H1 (cell line): ENCODE measurements at regions not wholly inside any gene's neighbourhood (a gene's known extent, or its start where the extent isn't known, plus 50 kb on each side); places are given as distances from the start of the nearest gene placed in this dataset.

ENCODE experiments used
- CTCF ChIA-PET: fragments of 300-600 bp; sonication (Branson Sonifier 250); formaldehyde crosslinking; loops from one replicate; lab custom pipeline; 2021; ENCODE audit not compliant: partially characterized antibody; lab: Charles Lee
- POLR2A ChIA-PET: fragments of 300-600 bp; sonication (Branson Sonifier 250); formaldehyde crosslinking; loops from one replicate; lab custom pipeline; 2021; ENCODE audit warnings: inconsistent platforms; ENCODE audit not compliant: partially characterized antibody; lab: Charles Lee
- DNase-seq, 2 experiments: peaks; one replicate each; pipeline versions ENCODE4 v3.0.0 to v3.0.0-alpha.2; 2010 to 2022; ENCODE audit warnings: low spot score in 2 of 2, low read depth in 1 of 2, mixed read lengths in 1 of 2
- FAIRE-seq: peaks from 2 replicates; lab custom pipeline; 2011; peaks lifted over from hg19 to GRCh38; lab: Jason Lieb, UNC
- H2AFZ ChIP-seq: 2 replicates; pipeline ENCODE4 v1.8.1; 2012; ENCODE audit warnings: low read length, inconsistent platforms
- H2AK5ac ChIP-seq: 2 replicates; pipeline ENCODE4 v1.6.1; 2013; ENCODE audit warnings: low read depth, low read length
- H2BK120ac ChIP-seq: replicated peaks from 2 replicates; pipeline ENCODE3; 2013; ENCODE audit warnings: low read depth, low read length, inconsistent platforms
- H2BK12ac ChIP-seq: 2 replicates; pipeline ENCODE4 v1.6.1; 2013; ENCODE audit warnings: low read depth, low read length
- H2BK15ac ChIP-seq: 2 replicates; pipeline ENCODE4 v1.6.1; 2013; ENCODE audit warnings: low read length
- H2BK20ac ChIP-seq: 2 replicates; pipeline ENCODE4 v1.6.1; 2013; ENCODE audit warnings: low read length
- H2BK5ac ChIP-seq: 2 replicates; pipeline ENCODE4 v1.6.1; 2013; ENCODE audit warnings: low read depth, low read length
- H3K14ac ChIP-seq: 2 replicates; pipeline ENCODE4 v1.6.1; 2013; ENCODE audit warnings: inconsistent platforms; ENCODE audit not compliant: insufficient read length
- H3K18ac ChIP-seq: 2 replicates; pipeline ENCODE4 v1.6.1; 2013; ENCODE audit warnings: low read length; ENCODE audit errors: extremely low read depth
- H3K23ac ChIP-seq: 2 replicates; pipeline ENCODE4 v1.6.1; 2013; ENCODE audit warnings: inconsistent platforms; ENCODE audit not compliant: insufficient read length
- H3K23me2 ChIP-seq: 2 replicates; pipeline ENCODE4 v1.6.1; 2013; ENCODE audit warnings: low read depth, low read length
- H3K27ac ChIP-seq: 2 replicates; pipeline ENCODE4 v1.6.1; 2011; ENCODE audit warnings: low read depth, low read length, inconsistent platforms
- H3K27me3 ChIP-seq, 4 experiments: replicated peaks in 1 of 4; 1 replicate in 1 of 4; 2 replicates in 3 of 4; pipeline versions ENCODE4 v1.6.1 to v1.8.1; 2011 to 2013; ENCODE audit warnings: low read length in 3 of 4, mild to moderate bottlenecking in 3 of 4, inconsistent platforms in 2 of 4, mixed read lengths in 2 of 4, moderate library complexity in 1 of 4; ENCODE audit not compliant: control insufficient read depth in 3 of 4, insufficient read depth in 3 of 4; ENCODE audit errors: extremely low read depth in 1 of 4
- H3K36me3 ChIP-seq, 4 experiments: 2 replicates each; pipeline versions ENCODE4 v1.6.1 to v1.8.1; 2011 to 2013; ENCODE audit warnings: mild to moderate bottlenecking in 4 of 4, low read length in 3 of 4, moderate library complexity in 2 of 4, control low read depth in 1 of 4, inconsistent platforms in 1 of 4; ENCODE audit not compliant: insufficient read depth in 4 of 4, control insufficient read depth in 2 of 4
- H3K4ac ChIP-seq: replicated peaks from 2 replicates; pipeline ENCODE3; 2013; ENCODE audit warnings: low read length, low read depth, mixed read lengths, inconsistent platforms; ENCODE audit not compliant: insufficient read length
- H3K4me1 ChIP-seq, 4 experiments: replicated peaks in 1 of 4; 1 replicate in 1 of 4; 2 replicates in 3 of 4; pipeline versions ENCODE4 v1.6.1 to v1.8.1; 2011 to 2013; ENCODE audit warnings: low read length in 3 of 4, inconsistent platforms in 2 of 4, mixed read lengths in 1 of 4; ENCODE audit not compliant: insufficient read depth in 4 of 4, control insufficient read depth in 3 of 4
- H3K4me2 ChIP-seq, 2 experiments: 2 replicates each; pipeline versions ENCODE4 v1.6.1 to v1.8.1; 2011 to 2013; ENCODE audit warnings: low read depth in 2 of 2, low read length in 2 of 2, control low read depth in 1 of 2, inconsistent platforms in 1 of 2, mild to moderate bottlenecking in 1 of 2; ENCODE audit not compliant: insufficient read depth in 1 of 2
- H3K4me3 ChIP-seq, 4 experiments: fragments of 200-600, 300-600 bp in 1 of 4; sonication (generic), shearing (Covaris generic), sonication (Bioruptor Twin) in 1 of 4; 2 replicates each; pipeline versions ENCODE4 v1.5.1 to v1.8.1; 2011 to 2016; ENCODE audit warnings: low read length in 4 of 4, low read depth in 3 of 4, control low read depth in 2 of 4, inconsistent platforms in 2 of 4, mild to moderate bottlenecking in 2 of 4, mixed read lengths in 1 of 4, moderate library complexity in 1 of 4; ENCODE audit not compliant: insufficient read depth in 2 of 4; ENCODE audit errors: extremely low read depth in 1 of 4
- H3K56ac ChIP-seq: replicated peaks from 2 replicates; pipeline ENCODE3; 2013; ENCODE audit warnings: low read depth, mild to moderate bottlenecking, mixed read lengths, low read length, inconsistent platforms; ENCODE audit not compliant: insufficient read length
- H3K79me1 ChIP-seq: 2 replicates; pipeline ENCODE4 v1.6.1; 2013; ENCODE audit warnings: low read depth, low read length, control low read depth
- H3K79me2 ChIP-seq, 2 experiments: 2 replicates each; pipeline versions ENCODE4 v1.6.1 to v1.8.1; 2012 to 2013; ENCODE audit warnings: low read length in 2 of 2, mild to moderate bottlenecking in 2 of 2, inconsistent platforms in 1 of 2; ENCODE audit not compliant: insufficient read depth in 2 of 2, control insufficient read depth in 1 of 2
- H3K9ac ChIP-seq, 4 experiments: replicated peaks in 1 of 4; 1 replicate in 1 of 4; 2 replicates in 3 of 4; pipeline versions ENCODE4 v1.6.1 to v1.8.1; 2011 to 2013; ENCODE audit warnings: low read depth in 3 of 4, low read length in 3 of 4, control low read depth in 2 of 4, mild to moderate bottlenecking in 2 of 4, moderate library complexity in 2 of 4, inconsistent platforms in 1 of 4; ENCODE audit errors: extremely low read depth in 1 of 4
- H3K9me3 ChIP-seq, 2 experiments: 2 replicates each; pipeline versions ENCODE4 v1.6.1 to v1.8.1; 2012 to 2013; ENCODE audit warnings: mild to moderate bottlenecking in 2 of 2, moderate library complexity in 2 of 2, control low read depth in 1 of 2, inconsistent platforms in 1 of 2, low read depth in 1 of 2, low read length in 1 of 2, mixed read lengths in 1 of 2; ENCODE audit not compliant: insufficient read depth in 2 of 2
- H4K20me1 ChIP-seq, 2 experiments: replicated peaks in 1 of 2; 2 replicates each; pipeline versions ENCODE3 to v1.8.1; 2011 to 2013; ENCODE audit warnings: inconsistent platforms in 2 of 2, low read length in 2 of 2, mild to moderate bottlenecking in 1 of 2; ENCODE audit not compliant: insufficient read depth in 2 of 2, control insufficient read depth in 1 of 2
- H4K5ac ChIP-seq: 2 replicates; pipeline ENCODE4 v1.6.1; 2013; ENCODE audit warnings: low read length, low read depth, mixed read lengths, inconsistent platforms; ENCODE audit not compliant: insufficient read length
- H4K8ac ChIP-seq: 2 replicates; pipeline ENCODE4 v1.8.0; 2013; ENCODE audit warnings: mild to moderate bottlenecking, moderate library complexity, low read length, inconsistent platforms; ENCODE audit not compliant: insufficient read depth; ENCODE audit errors: extremely low read depth
- H4K91ac ChIP-seq: replicated peaks from 2 replicates; pipeline ENCODE3; 2013; ENCODE audit warnings: low read length, mixed read lengths, inconsistent platforms; ENCODE audit not compliant: insufficient read length
- EP300 ChIP-seq, 2 experiments: IDR thresholded peaks; 1 replicate in 1 of 2; 2 replicates in 1 of 2; pipeline ENCODE4 v1.6.1; 2011 to 2012; ENCODE audit warnings: low read depth in 2 of 2, low read length in 2 of 2, mild to moderate bottlenecking in 2 of 2, borderline replicate concordance in 1 of 2, inconsistent platforms in 1 of 2, moderate library complexity in 1 of 2
- HDAC2 ChIP-seq, 2 experiments: fragments of 300-600 bp in 1 of 2; sonication (generic) in 1 of 2; IDR thresholded peaks; 2 replicates each; pipeline ENCODE4 v1.6.1; 2011 to 2012; ENCODE audit warnings: low read depth in 2 of 2, low read length in 2 of 2, mild to moderate bottlenecking in 2 of 2, moderate library complexity in 2 of 2, borderline replicate concordance in 1 of 2, inconsistent platforms in 1 of 2
- MAX ChIP-seq: IDR thresholded peaks from 2 replicates; pipeline ENCODE4 v1.6.1; 2012; ENCODE audit warnings: inconsistent platforms
- NANOG ChIP-seq: IDR thresholded peaks from 2 replicates; pipeline ENCODE4 v1.6.1; 2011; ENCODE audit warnings: low read length, low read depth, mild to moderate bottlenecking, inconsistent platforms; ENCODE audit not compliant: insufficient read depth, poor library complexity, severe bottlenecking
- POU5F1 ChIP-seq: IDR thresholded peaks from 2 replicates; pipeline ENCODE4 v1.6.1; 2011; ENCODE audit warnings: low read depth, mild to moderate bottlenecking, low read length, moderate library complexity
- TAF7 ChIP-seq: optimal IDR thresholded peaks from 2 replicates; pipeline ENCODE3; 2011; ENCODE audit warnings: low read depth, mild to moderate bottlenecking, inconsistent platforms, low read length, moderate library complexity, borderline replicate concordance
- WGBS, 2 experiments: shearing (Covaris generic) in 1 of 2; methylation state at CpG; one replicate each; pipeline versions ENCODE4 v1.1.6 to v1.1.7; 2013 to 2015; ENCODE audit warnings: low lambda C conversion rate in 2 of 2, mixed read lengths in 2 of 2, inconsistent platforms in 1 of 2, low coverage in 1 of 2, missing lambda C conversion rate in 1 of 2; ENCODE audit not compliant: insufficient replicate concordance in 2 of 2, insufficient coverage in 1 of 2, insufficient read length in 1 of 2; ENCODE audit errors: extremely low coverage in 1 of 2, missing lambda C conversion rate in 1 of 2; 5-methylcytosine and 5-hydroxymethylcytosine counted together

- Histone ChIP-seq H2BK20ac (no peak overlapping the region), H3K9ac (no peak overlapping the region), H3K18ac (no peak overlapping the region), H2BK12ac (no peak overlapping the region), H3K56ac (no peak overlapping the region), H3K4me3 (no peak overlapping the region), H3K9me3 (no peaks in the 10 kb centered on the region), H4K20me1 (no peaks in the 10 kb centered on the region), H3K4me2 (no peak overlapping the region), H3K23ac (no peak overlapping the region), H3K27me3 (no peaks in the 10 kb centered on the region), H3K4me1 (peaks cover 0 to 24% (median 15%) of the 10 kb centered on the region in 4 experiments; a peak in 5 of 7 replicates), H2AFZ (no peak overlapping the region), H2BK120ac (no peak overlapping the region), H2AK5ac (no peak overlapping the region), H3K36me3 (no peaks in the 10 kb centered on the region), H3K79me2 (no peaks in the 10 kb centered on the region), H3K27ac (no peak overlapping the region), H2BK15ac (no peak overlapping the region), H4K5ac (no peak overlapping the region), H3K4ac (no peak overlapping the region), H4K91ac (no peak overlapping the region), H3K79me1 (no peaks in the 10 kb centered on the region), H4K8ac (no peak overlapping the region), H2BK5ac (no peak overlapping the region), H3K23me2 (no peaks in the 10 kb centered on the region)
- FAIRE-seq: peak; percentile 13
- no peak for DNase-seq
- ChIA-PET CTCF (interaction anchor here (0.7 to 2.8 kb wide), 7 partner anchors 9 to 281 kb away, joined by 3 to 14 read pairs (median 4); partner anchors contain the start of gene TMEM260), POLR2A (no interaction called here)
- 57% methylated on average over 4 of the region's 4 CpGs; no CpG with 5 or more reads in 1 of the 2 experiments for WGBS, 2 experiments
- no peak for TF ChIP-seq POU5F1
- no peak for TF ChIP-seq TAF7
- no peak for TF ChIP-seq EP300 (IDR thresholded peaks at IDR 0.05; ENCODE audit: borderline replicate concordance in 1 of 2, low read depth in 2 of 2, low read length in 2 of 2)
- no peak for TF ChIP-seq HDAC2 (IDR thresholded peaks at IDR 0.05; ENCODE audit: borderline replicate concordance in 1 of 2, low read depth in 2 of 2, low read length in 2 of 2)
- no peak for TF ChIP-seq NANOG
- TF ChIP-seq MAX: no peak
- TF ChIP-seq, all 59 proteins: peak for 0
- H3K14ac ChIP-seq: no peak overlapping the region
Measured at GRCh38 chr14:56860441-56860840, 50.2 kb upstream of the OTX2 start.
